Prostate gland (tissue), 2 donors: ENCODE measurements at regions not wholly inside any gene's neighbourhood (a gene's known extent, or its start where the extent isn't known, plus 50 kb on each side); places are given as distances from the start of the nearest gene placed in this dataset.

ENCODE experiments used
- POLR2A ChIP-seq: fragments of 450-650 bp; IDR thresholded peaks from one replicate; pipeline ENCODE4 v1.6.1; 2016; ENCODE audit warnings: antibody characterized with exemption, mild to moderate bottlenecking
- POLR2AphosphoS5 ChIP-seq: sonication (generic); formaldehyde crosslinking; IDR thresholded peaks from one replicate; pipeline ENCODE4 v1.6.1; 2017; ENCODE audit warnings: antibody characterized with exemption
- TF ChIP-seq, protein P1 (sequence below), 4 experiments: fragments of 200-600 bp in 2 of 4; fragments of 450-650 bp in 2 of 4; sonication (generic) in 2 of 4; IDR thresholded peaks; 1 replicate in 3 of 4; 2 replicates in 1 of 4; pipeline ENCODE4 v1.5.1; 2016 to 2019; ENCODE audit warnings: antibody characterized with exemption in 4 of 4, mild to moderate bottlenecking in 2 of 4, moderate library complexity in 2 of 4

GRCh38 chr2:83536556-83536955 lies 922.5 kb downstream of the SUCLG1 start:
- TF ChIP-seq, protein P1, sequence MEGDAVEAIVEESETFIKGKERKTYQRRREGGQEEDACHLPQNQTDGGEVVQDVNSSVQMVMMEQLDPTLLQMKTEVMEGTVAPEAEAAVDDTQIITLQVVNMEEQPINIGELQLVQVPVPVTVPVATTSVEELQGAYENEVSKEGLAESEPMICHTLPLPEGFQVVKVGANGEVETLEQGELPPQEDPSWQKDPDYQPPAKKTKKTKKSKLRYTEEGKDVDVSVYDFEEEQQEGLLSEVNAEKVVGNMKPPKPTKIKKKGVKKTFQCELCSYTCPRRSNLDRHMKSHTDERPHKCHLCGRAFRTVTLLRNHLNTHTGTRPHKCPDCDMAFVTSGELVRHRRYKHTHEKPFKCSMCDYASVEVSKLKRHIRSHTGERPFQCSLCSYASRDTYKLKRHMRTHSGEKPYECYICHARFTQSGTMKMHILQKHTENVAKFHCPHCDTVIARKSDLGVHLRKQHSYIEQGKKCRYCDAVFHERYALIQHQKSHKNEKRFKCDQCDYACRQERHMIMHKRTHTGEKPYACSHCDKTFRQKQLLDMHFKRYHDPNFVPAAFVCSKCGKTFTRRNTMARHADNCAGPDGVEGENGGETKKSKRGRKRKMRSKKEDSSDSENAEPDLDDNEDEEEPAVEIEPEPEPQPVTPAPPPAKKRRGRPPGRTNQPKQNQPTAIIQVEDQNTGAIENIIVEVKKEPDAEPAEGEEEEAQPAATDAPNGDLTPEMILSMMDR (IDR thresholded peaks at IDR 0.05), result no peak
- TF ChIP-seq POLR2AphosphoS5 (no peak), POLR2A (no peak)
